Panc1 (cell line): ENCODE measurements at regions not wholly inside any gene's neighbourhood (a gene's known extent, or its start where the extent isn't known, plus 50 kb on each side); places are given as distances from the start of the nearest gene placed in this dataset.

Experiments used
- ATAC-seq: fragments of 200-7000 bp; cut with Tn5 transposase; 2 replicates; pipeline ENCODE4 v1.9.1; 2020; ENCODE audit warnings: mild to moderate bottlenecking, moderate library complexity
- BruUV-seq: library from RNA; stranded (reverse); fragments of 400-500 nt; replicated peaks from 2 replicates; lab custom pipeline; 2021; lab: Mats Ljungman, UMichigan
- CTCF ChIA-PET: fragments of 300-600 bp; sonication (Branson Sonifier 250); formaldehyde crosslinking; loops from one replicate; lab custom pipeline; 2022; ENCODE audit warnings: antibody characterized with exemption; lab: Charles Lee
- POLR2A ChIA-PET: fragments of 300-600 bp; sonication (Branson Sonifier 250); formaldehyde crosslinking; loops from one replicate; lab custom pipeline; 2022; ENCODE audit warnings: antibody characterized with exemption; lab: Charles Lee
- DNase-seq: peaks from one replicate; pipeline ENCODE4 v3.0.0-alpha.2; 2010; ENCODE audit warnings: low read depth, low spot score
- H3K27ac ChIP-seq: 2 replicates; pipeline ENCODE4 v1.5.1; 2011; ENCODE audit warnings: mild to moderate bottlenecking, low read length, inconsistent platforms
- H3K27me3 ChIP-seq: fragments of 200-500 bp; sonication (Bioruptor generic); 2 replicates; pipeline ENCODE4 v1.6.0; 2014; ENCODE audit warnings: low read length, inconsistent platforms; ENCODE audit not compliant: control insufficient read depth, insufficient read depth
- H3K36me3 ChIP-seq: fragments of 200-500 bp; sonication (Bioruptor generic); 2 replicates; pipeline ENCODE4 v1.5.1; 2014; ENCODE audit warnings: inconsistent platforms, mild to moderate bottlenecking, low read length, moderate library complexity; ENCODE audit not compliant: control insufficient read depth, insufficient read depth
- H3K4me1 ChIP-seq: 2 replicates; pipeline ENCODE4 v1.5.1; 2011; ENCODE audit warnings: inconsistent platforms, mild to moderate bottlenecking, low read length, moderate library complexity; ENCODE audit not compliant: control insufficient read depth, insufficient read depth
- H3K4me3 ChIP-seq, 2 experiments: 2 replicates each; pipeline ENCODE4 v1.5.1; 2011 to 2012; ENCODE audit warnings: low read depth in 2 of 2, low read length in 2 of 2, mild to moderate bottlenecking in 2 of 2, inconsistent platforms in 1 of 2, moderate library complexity in 1 of 2
- H3K9me3 ChIP-seq: fragments of 200-500 bp; sonication (Bioruptor generic); 2 replicates; pipeline ENCODE4 v1.5.1; 2014; ENCODE audit warnings: low read depth, mild to moderate bottlenecking, inconsistent platforms, low read length, moderate library complexity; ENCODE audit not compliant: control insufficient read depth, insufficient read depth
- POLR2AphosphoS5 ChIP-seq: IDR thresholded peaks from 2 replicates; pipeline ENCODE4 v1.6.1; 2012; ENCODE audit warnings: mild to moderate bottlenecking, low read depth, low read length, moderate library complexity
- SIN3A ChIP-seq: IDR thresholded peaks from 2 replicates; pipeline ENCODE4 v1.6.1; 2012; ENCODE audit warnings: low read depth, mild to moderate bottlenecking, low read length, moderate library complexity, borderline replicate concordance; ENCODE audit not compliant: insufficient read depth
- TCF7L2 ChIP-seq: IDR thresholded peaks from 2 replicates; pipeline ENCODE4 v1.6.1; 2011; ENCODE audit warnings: mild to moderate bottlenecking, low read depth, low read length, inconsistent platforms
- in situ Hi-C: cut with HindIII; loops from 2 replicates; pipeline ENCODE4 v1.10.0; 2016; ENCODE audit warnings: low sequenced_read_pairs, low pct_unique_long_range_greater_than_20kb
- intact Hi-C: fragments of 100-400 bp; cut with micrococcal nuclease; formaldehyde crosslinking; loops from one replicate; pipeline ENCODE4 v1.10.0; 2022; ENCODE audit not compliant: unreplicated experiment
- TF ChIP-seq, protein P1 (sequence below), 2 experiments: IDR thresholded peaks; 2 replicates each; pipeline ENCODE4 v1.6.1; 2011 to 2012; ENCODE audit warnings: low read depth in 2 of 2, control low read depth in 1 of 2, low read length in 1 of 2, mild to moderate bottlenecking in 1 of 2, moderate library complexity in 1 of 2; ENCODE audit not compliant: insufficient read depth in 1 of 2
- TF ChIP-seq, protein P2 (sequence below): fragments of 450-650 bp; IDR thresholded peaks from 2 replicates; pipeline ENCODE4 v1.5.1; 2017; ENCODE audit warnings: mild to moderate bottlenecking

DNA sequence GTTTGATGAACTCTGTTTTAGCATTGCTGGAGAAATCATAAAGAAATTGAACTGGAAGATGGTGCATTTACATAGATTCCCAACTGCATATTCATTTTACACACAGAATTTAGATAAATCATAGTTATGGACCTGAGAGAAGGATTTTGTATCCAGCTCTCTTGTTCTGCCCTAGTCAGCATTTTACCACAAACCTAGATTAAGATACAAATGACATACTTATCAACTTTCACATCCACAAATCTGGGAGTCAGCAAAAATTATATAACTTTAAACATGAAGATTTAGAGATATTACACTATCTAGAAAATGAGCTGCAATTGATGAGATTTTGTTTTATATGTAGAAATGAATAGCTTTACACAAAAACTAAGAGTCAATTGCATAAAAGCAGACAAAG lies 632.8 kb downstream of the IGSF11 start:
- no peaks in the 10 kb centered on the region for H3K4me1 ChIP-seq
- H3K4me3 ChIP-seq = no peak overlapping the region
- no peaks in the 10 kb centered on the region for H3K9me3 ChIP-seq
- in situ Hi-C loops (no loop called here), intact Hi-C loops (no loop called here)
- no peak for TF ChIP-seq TCF7L2
- TF ChIP-seq, protein P1, sequence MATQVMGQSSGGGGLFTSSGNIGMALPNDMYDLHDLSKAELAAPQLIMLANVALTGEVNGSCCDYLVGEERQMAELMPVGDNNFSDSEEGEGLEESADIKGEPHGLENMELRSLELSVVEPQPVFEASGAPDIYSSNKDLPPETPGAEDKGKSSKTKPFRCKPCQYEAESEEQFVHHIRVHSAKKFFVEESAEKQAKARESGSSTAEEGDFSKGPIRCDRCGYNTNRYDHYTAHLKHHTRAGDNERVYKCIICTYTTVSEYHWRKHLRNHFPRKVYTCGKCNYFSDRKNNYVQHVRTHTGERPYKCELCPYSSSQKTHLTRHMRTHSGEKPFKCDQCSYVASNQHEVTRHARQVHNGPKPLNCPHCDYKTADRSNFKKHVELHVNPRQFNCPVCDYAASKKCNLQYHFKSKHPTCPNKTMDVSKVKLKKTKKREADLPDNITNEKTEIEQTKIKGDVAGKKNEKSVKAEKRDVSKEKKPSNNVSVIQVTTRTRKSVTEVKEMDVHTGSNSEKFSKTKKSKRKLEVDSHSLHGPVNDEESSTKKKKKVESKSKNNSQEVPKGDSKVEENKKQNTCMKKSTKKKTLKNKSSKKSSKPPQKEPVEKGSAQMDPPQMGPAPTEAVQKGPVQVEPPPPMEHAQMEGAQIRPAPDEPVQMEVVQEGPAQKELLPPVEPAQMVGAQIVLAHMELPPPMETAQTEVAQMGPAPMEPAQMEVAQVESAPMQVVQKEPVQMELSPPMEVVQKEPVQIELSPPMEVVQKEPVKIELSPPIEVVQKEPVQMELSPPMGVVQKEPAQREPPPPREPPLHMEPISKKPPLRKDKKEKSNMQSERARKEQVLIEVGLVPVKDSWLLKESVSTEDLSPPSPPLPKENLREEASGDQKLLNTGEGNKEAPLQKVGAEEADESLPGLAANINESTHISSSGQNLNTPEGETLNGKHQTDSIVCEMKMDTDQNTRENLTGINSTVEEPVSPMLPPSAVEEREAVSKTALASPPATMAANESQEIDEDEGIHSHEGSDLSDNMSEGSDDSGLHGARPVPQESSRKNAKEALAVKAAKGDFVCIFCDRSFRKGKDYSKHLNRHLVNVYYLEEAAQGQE (IDR thresholded peaks at IDR 0.05; ENCODE audit: insufficient read depth in 1 of 2, low read depth in 2 of 2, low read length in 1 of 2) = no peak
- TF ChIP-seq SIN3A = no peak
- no peak for TF ChIP-seq POLR2AphosphoS5
- TF ChIP-seq, protein P2, sequence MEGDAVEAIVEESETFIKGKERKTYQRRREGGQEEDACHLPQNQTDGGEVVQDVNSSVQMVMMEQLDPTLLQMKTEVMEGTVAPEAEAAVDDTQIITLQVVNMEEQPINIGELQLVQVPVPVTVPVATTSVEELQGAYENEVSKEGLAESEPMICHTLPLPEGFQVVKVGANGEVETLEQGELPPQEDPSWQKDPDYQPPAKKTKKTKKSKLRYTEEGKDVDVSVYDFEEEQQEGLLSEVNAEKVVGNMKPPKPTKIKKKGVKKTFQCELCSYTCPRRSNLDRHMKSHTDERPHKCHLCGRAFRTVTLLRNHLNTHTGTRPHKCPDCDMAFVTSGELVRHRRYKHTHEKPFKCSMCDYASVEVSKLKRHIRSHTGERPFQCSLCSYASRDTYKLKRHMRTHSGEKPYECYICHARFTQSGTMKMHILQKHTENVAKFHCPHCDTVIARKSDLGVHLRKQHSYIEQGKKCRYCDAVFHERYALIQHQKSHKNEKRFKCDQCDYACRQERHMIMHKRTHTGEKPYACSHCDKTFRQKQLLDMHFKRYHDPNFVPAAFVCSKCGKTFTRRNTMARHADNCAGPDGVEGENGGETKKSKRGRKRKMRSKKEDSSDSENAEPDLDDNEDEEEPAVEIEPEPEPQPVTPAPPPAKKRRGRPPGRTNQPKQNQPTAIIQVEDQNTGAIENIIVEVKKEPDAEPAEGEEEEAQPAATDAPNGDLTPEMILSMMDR = no peak
- no peaks in the 10 kb centered on the region for H3K36me3 ChIP-seq
- DNase-seq = no peak
- ATAC-seq = no peak
- BruUV-seq = no TSS peak
- H3K27me3 ChIP-seq = no peaks in the 10 kb centered on the region
- CTCF ChIA-PET = no interaction called here
- POLR2A ChIA-PET = no interaction called here
- no peak overlapping the region for H3K27ac ChIP-seq

GRCh38 chr3:118402971-118403370 lies 631.7 kb downstream of the IGSF11 start:
- TF ChIP-seq, protein P2 = no peak
- ChIA-PET POLR2A (no interaction called here), CTCF (interaction anchor here (0.7 kb wide), 1 partner anchor 225 kb away, joined by 3 read pairs; no protein-coding TSS in a partner anchor)
- in situ Hi-C loops (no loop called here), intact Hi-C loops (no loop called here)
- DNase-seq (no peak), ATAC-seq (no peak)
- Histone ChIP-seq H3K27ac (no peak overlapping the region), H3K4me3 (no peak overlapping the region), H3K9me3 (no peaks in the 10 kb centered on the region), H3K4me1 (no peaks in the 10 kb centered on the region), H3K36me3 (no peaks in the 10 kb centered on the region), H3K27me3 (no peaks in the 10 kb centered on the region)
- BruUV-seq = no TSS peak

- intact Hi-C loops = no loop called here
These were observed 628.1 kb downstream of the IGSF11 start for GRCh38 chr3:118406562-118406961.

More at GRCh38 chr3:118406562-118406961, 628.1 kb downstream of the IGSF11 start:
- Histone ChIP-seq H3K27me3 (no peaks in the 10 kb centered on the region), H3K4me3 (no peak overlapping the region), H3K9me3 (no peaks in the 10 kb centered on the region), H3K27ac (no peak overlapping the region), H3K4me1 (no peaks in the 10 kb centered on the region), H3K36me3 (no peaks in the 10 kb centered on the region)
- CTCF ChIA-PET = no interaction called here
- ATAC-seq = no peak
- POLR2A ChIA-PET = no interaction called here
- no TSS peak for BruUV-seq
- TF ChIP-seq TCF7L2 (no peak), POLR2AphosphoS5 (no peak), SIN3A (no peak)
- TF ChIP-seq, protein P2 = no peak
- TF ChIP-seq, protein P1 (IDR thresholded peaks at IDR 0.05; ENCODE audit: insufficient read depth in 1 of 2, low read depth in 2 of 2, low read length in 1 of 2) = no peak
- DNase-seq = no peak
- in situ Hi-C loops = no loop called here
